ENCODE measurements at regions not wholly inside any gene's neighbourhood (a gene's known extent, or its start where the extent isn't known, plus 50 kb on each side); places are given as distances from the start of the nearest gene placed in this dataset.

GRCh38 chr20:40634891-40635290 lies 54.1 kb downstream of the MAFB start:
- H4K91ac ChIP-seq (replicated peaks; ENCODE audit: insufficient read length, low read length): no peak overlapping the region
- FAIRE-seq (no peak), DNase-seq (ENCODE audit: low read depth in 1 of 2, low spot score in 2 of 2) (peak in 1 of 2 experiments; percentile 4)
- no peaks in the 10 kb centered on the region for H3K79me1 ChIP-seq (ENCODE audit: low read depth, low read length)
- ChIA-PET CTCF (ENCODE audit: partially characterized antibody) (interaction anchor here (0.6 to 1.1 kb wide), 3 partner anchors 59 to 163 kb away, joined by 3 read pairs; no protein-coding TSS in a partner anchor), POLR2A (ENCODE audit: partially characterized antibody) (no interaction called here)
- H2BK12ac ChIP-seq (ENCODE audit: low read depth, low read length): no peak overlapping the region
- no peak overlapping the region for H3K4me3 ChIP-seq (ENCODE audit: extremely low read depth in 1 of 4, insufficient read depth in 2 of 4, low read depth in 3 of 4, low read length in 4 of 4)
- no peak overlapping the region for H3K27ac ChIP-seq (ENCODE audit: low read depth, low read length)
- H2BK5ac ChIP-seq (ENCODE audit: low read depth, low read length): no peak overlapping the region
- no peak overlapping the region for H2BK20ac ChIP-seq (ENCODE audit: low read length)
- no peak overlapping the region for H2AFZ ChIP-seq (ENCODE audit: low read length)
- H4K5ac ChIP-seq (ENCODE audit: insufficient read length, low read depth, low read length): no peak overlapping the region
- no peak overlapping the region for H2AK5ac ChIP-seq (ENCODE audit: low read depth, low read length)
- no peak overlapping the region for H3K18ac ChIP-seq (ENCODE audit: extremely low read depth, low read length)
- no peak overlapping the region for H3K4ac ChIP-seq (replicated peaks; ENCODE audit: insufficient read length, low read depth, low read length)
- no peak overlapping the region for H4K8ac ChIP-seq (ENCODE audit: extremely low read depth, insufficient read depth, low read length)
- no peaks in the 10 kb centered on the region for H3K36me3 ChIP-seq (ENCODE audit: control insufficient read depth in 2 of 4, insufficient read depth in 4 of 4, low read length in 3 of 4)
- no peak overlapping the region for H3K4me2 ChIP-seq (ENCODE audit: insufficient read depth in 1 of 2, low read depth in 2 of 2, low read length in 2 of 2)
- H3K4me1 ChIP-seq (replicated peaks in 1 of 4; ENCODE audit: control insufficient read depth in 3 of 4, insufficient read depth in 4 of 4, low read length in 3 of 4): no peaks in the 10 kb centered on the region
- no peaks in the 10 kb centered on the region for H3K79me2 ChIP-seq (ENCODE audit: control insufficient read depth in 1 of 2, insufficient read depth in 2 of 2, low read length in 2 of 2)
- H2BK120ac ChIP-seq (replicated peaks; ENCODE audit: low read depth, low read length): no peak overlapping the region
- H3K23me2 ChIP-seq (ENCODE audit: low read depth, low read length): peaks cover 10% of the 10 kb centered on the region; the same call in 1 of the 2 replicates
- no peak overlapping the region for H3K23ac ChIP-seq (ENCODE audit: insufficient read length)
- no peaks in the 10 kb centered on the region for H4K20me1 ChIP-seq (replicated peaks in 1 of 2; ENCODE audit: control insufficient read depth in 1 of 2, insufficient read depth in 2 of 2, low read length in 2 of 2)
- H3K9ac ChIP-seq (replicated peaks in 1 of 4; ENCODE audit: extremely low read depth in 1 of 4, low read depth in 3 of 4, low read length in 3 of 4): no peak overlapping the region
- 84% methylated on average over 3 of the region's 3 CpGs; no CpG with 5 or more reads in 1 of the 2 experiments for WGBS, 2 experiments (ENCODE audit: extremely low coverage in 1 of 2, insufficient coverage in 1 of 2, insufficient read length in 1 of 2, insufficient replicate concordance in 2 of 2, low coverage in 1 of 2, low lambda C conversion rate in 2 of 2, missing lambda C conversion rate in 1 of 2)
- H3K27me3 ChIP-seq (replicated peaks in 1 of 4; ENCODE audit: control insufficient read depth in 3 of 4, extremely low read depth in 1 of 4, insufficient read depth in 3 of 4, low read length in 3 of 4): no peaks in the 10 kb centered on the region
- H3K9me3 ChIP-seq (ENCODE audit: insufficient read depth in 2 of 2, low read depth in 1 of 2, low read length in 1 of 2): no peaks in the 10 kb centered on the region
- no peak overlapping the region for H3K56ac ChIP-seq (replicated peaks; ENCODE audit: insufficient read length, low read depth, low read length)
- H2BK15ac ChIP-seq (ENCODE audit: low read length): no peak overlapping the region
- H3K14ac ChIP-seq (ENCODE audit: insufficient read length): no peak overlapping the region
- TF ChIP-seq SP4 (IDR thresholded peaks at IDR 0.05; ENCODE audit: low read length) (no peak), ATF2 (IDR thresholded peaks at IDR 0.05; ENCODE audit: low read length) (no peak), USF2 (IDR thresholded peaks at IDR 0.05; ENCODE audit: low read length) (no peak), KDM4A (IDR thresholded peaks at IDR 0.05; ENCODE audit: low read depth, low read length, severe bottlenecking) (no peak), ASH2L (IDR thresholded peaks at IDR 0.05; ENCODE audit: low read length) (no peak), TCF12 (IDR thresholded peaks at IDR 0.05; ENCODE audit: low read depth, low read length) (no peak), POU5F1 (IDR thresholded peaks at IDR 0.05; ENCODE audit: low read depth, low read length) (no peak), CREB1 (IDR thresholded peaks at IDR 0.05) (no peak), MAFK (IDR thresholded peaks at IDR 0.05; ENCODE audit: low read depth, low read length) (no peak), SAP30 (IDR thresholded peaks at IDR 0.05; ENCODE audit: insufficient read depth, insufficient replicate concordance, low read length) (no peak), RFX5 (IDR thresholded peaks at IDR 0.05; ENCODE audit: borderline replicate concordance, low read depth, low read length) (no peak), JUND (IDR thresholded peaks at IDR 0.05; ENCODE audit: low read length) (no peak)
